Astrocyte (in vitro differentiated cells and primary cell): ENCODE measurements at regions not wholly inside any gene's neighbourhood (a gene's known extent, or its start where the extent isn't known, plus 50 kb on each side); places are given as distances from the start of the nearest gene placed in this dataset.

Source experiments
- DNase-seq: peaks from one replicate; pipeline ENCODE4 v3.0.0-alpha.2; 2010; ENCODE audit warnings: low read depth
- FAIRE-seq: peaks from 2 replicates; lab custom pipeline; 2011; peaks lifted over from hg19 to GRCh38; lab: Jason Lieb, UNC
- H2AFZ ChIP-seq: 2 replicates; pipeline ENCODE4 v1.6.0; 2012; ENCODE audit warnings: low read depth, low read length, inconsistent platforms
- H3K27ac ChIP-seq: 2 replicates; pipeline ENCODE4 v1.5.1; 2011; ENCODE audit warnings: low read depth, low read length, inconsistent platforms
- H3K27me3 ChIP-seq: 2 replicates; pipeline ENCODE4 v1.6.0; 2011; ENCODE audit warnings: low read length, inconsistent platforms; ENCODE audit not compliant: insufficient read depth
- H3K36me3 ChIP-seq: 2 replicates; pipeline ENCODE4 v1.5.1; 2011; ENCODE audit warnings: low read length, inconsistent platforms; ENCODE audit not compliant: insufficient read depth
- H3K4me1 ChIP-seq: 2 replicates; pipeline ENCODE4 v1.5.1; 2011; ENCODE audit warnings: low read length, inconsistent platforms; ENCODE audit not compliant: insufficient read depth
- H3K4me2 ChIP-seq: 2 replicates; pipeline ENCODE4 v1.6.0; 2012; ENCODE audit warnings: low read length, inconsistent platforms
- H3K4me3 ChIP-seq: 2 replicates; pipeline ENCODE4 v1.5.1; 2011; ENCODE audit warnings: low read depth, mild to moderate bottlenecking, low read length, inconsistent platforms; ENCODE audit not compliant: insufficient read depth
- H3K79me2 ChIP-seq: 2 replicates; pipeline ENCODE4 v1.6.0; 2012; ENCODE audit warnings: mild to moderate bottlenecking, low read length, inconsistent platforms; ENCODE audit not compliant: insufficient read depth
- H3K9ac ChIP-seq: 2 replicates; pipeline ENCODE4 v1.6.0; 2012; ENCODE audit warnings: mild to moderate bottlenecking, low read length, inconsistent platforms
- H3K9me3 ChIP-seq: 2 replicates; pipeline ENCODE4 v1.5.1; 2012; ENCODE audit warnings: low read depth, mild to moderate bottlenecking, low read length, inconsistent platforms; ENCODE audit not compliant: insufficient read depth
- H4K20me1 ChIP-seq: 2 replicates; pipeline ENCODE4 v1.6.0; 2012; ENCODE audit warnings: low read length, inconsistent platforms; ENCODE audit not compliant: insufficient read depth
- H3K27ac Mint-ChIP-seq: one replicate; pipeline ENCODE4 v1.8.0; 2021; ENCODE audit warnings: mild to moderate bottlenecking, mixed read lengths; ENCODE audit not compliant: unreplicated experiment
- H3K27me3 Mint-ChIP-seq: one replicate; pipeline ENCODE4 v1.8.0; 2021; ENCODE audit warnings: low read depth, mixed read lengths; ENCODE audit not compliant: unreplicated experiment
- H3K36me3 Mint-ChIP-seq: one replicate; pipeline ENCODE4 v1.8.0; 2021; ENCODE audit warnings: low read depth, mixed read lengths; ENCODE audit not compliant: unreplicated experiment
- H3K4me1 Mint-ChIP-seq: one replicate; pipeline ENCODE4 v1.8.0; 2021; ENCODE audit warnings: low read depth, mixed read lengths; ENCODE audit not compliant: unreplicated experiment
- H3K4me3 Mint-ChIP-seq: one replicate; pipeline ENCODE4 v1.8.0; 2021; ENCODE audit warnings: mild to moderate bottlenecking, moderate library complexity, mixed read lengths; ENCODE audit not compliant: unreplicated experiment
- H3K9me3 Mint-ChIP-seq: one replicate; pipeline ENCODE4 v1.8.0; 2021; ENCODE audit warnings: mild to moderate bottlenecking, mixed read lengths; ENCODE audit not compliant: unreplicated experiment
- CTCF ChIP-seq: IDR thresholded peaks from 2 replicates; pipeline ENCODE4 v1.5.1; 2011; ENCODE audit warnings: low read depth, mild to moderate bottlenecking, inconsistent platforms, low read length, moderate library complexity; ENCODE audit not compliant: insufficient read depth
- EZH2 ChIP-seq: IDR thresholded peaks from 2 replicates; pipeline ENCODE4 v1.6.1; 2012; ENCODE audit warnings: mild to moderate bottlenecking, low read length, inconsistent platforms; ENCODE audit not compliant: insufficient read depth

- Histone ChIP-seq H3K4me2 (no peak overlapping the region), H3K27me3 (no peaks in the 10 kb centered on the region), H3K4me1 (no peaks in the 10 kb centered on the region), H3K27ac (no peak overlapping the region), H3K9me3 (no peaks in the 10 kb centered on the region), H3K79me2 (no peaks in the 10 kb centered on the region), H3K36me3 (no peaks in the 10 kb centered on the region), H2AFZ (no peak overlapping the region), H3K9ac (no peak overlapping the region), H3K4me3 (no peak overlapping the region), H4K20me1 (no peaks in the 10 kb centered on the region)
- Mint-ChIP-seq H3K4me1 (no peaks in the 10 kb centered on the region), H3K9me3 (no peaks in the 10 kb centered on the region), H3K27me3 (no peaks in the 10 kb centered on the region), H3K27ac (no peak overlapping the region), H3K4me3 (no peak overlapping the region), H3K36me3 (no peaks in the 10 kb centered on the region)
- FAIRE-seq, result no peak
- DNase-seq, result no peak
- no peak for TF ChIP-seq CTCF
- no peak for TF ChIP-seq EZH2
These were observed 158.4 kb downstream of the PTCHD4 start for GRCh38 chr6:47952640-47953039.

- FAIRE-seq (no peak), DNase-seq (no peak)
- H3K4me3 ChIP-seq, result no peak overlapping the region
- H3K27ac ChIP-seq, result no peak overlapping the region
- H3K4me1 ChIP-seq, result no peaks in the 10 kb centered on the region
- H3K9ac ChIP-seq, result no peak overlapping the region
- no peaks in the 10 kb centered on the region for H3K36me3 ChIP-seq
- no peaks in the 10 kb centered on the region for H3K27me3 Mint-ChIP-seq
- H3K9me3 Mint-ChIP-seq, result no peaks in the 10 kb centered on the region
- H3K4me2 ChIP-seq, result no peak overlapping the region
- no peak overlapping the region for H2AFZ ChIP-seq
- TF ChIP-seq EZH2, result no peak
- TF ChIP-seq CTCF, result no peak
- H3K4me3 Mint-ChIP-seq, result no peak overlapping the region
- H4K20me1 ChIP-seq, result no peaks in the 10 kb centered on the region
- H3K27me3 ChIP-seq, result no peaks in the 10 kb centered on the region
- H3K36me3 Mint-ChIP-seq, result no peaks in the 10 kb centered on the region
- H3K9me3 ChIP-seq, result no peaks in the 10 kb centered on the region
- H3K27ac Mint-ChIP-seq, result no peak overlapping the region
- H3K79me2 ChIP-seq, result no peaks in the 10 kb centered on the region
- no peaks in the 10 kb centered on the region for H3K4me1 Mint-ChIP-seq
These were observed 163.0 kb downstream of the OPN5 start for GRCh38 chr6:47944846-47945245.

- Mint-ChIP-seq H3K27me3 (no peaks in the 10 kb centered on the region), H3K36me3 (no peaks in the 10 kb centered on the region), H3K27ac (no peak overlapping the region), H3K9me3 (no peaks in the 10 kb centered on the region), H3K4me3 (no peak overlapping the region), H3K4me1 (peaks cover 1% of the 10 kb centered on the region)
- Histone ChIP-seq H3K4me2 (no peak overlapping the region), H3K9me3 (no peaks in the 10 kb centered on the region), H3K9ac (no peak overlapping the region), H3K4me1 (no peaks in the 10 kb centered on the region), H3K4me3 (no peak overlapping the region), H4K20me1 (no peaks in the 10 kb centered on the region), H3K36me3 (no peaks in the 10 kb centered on the region), H3K27ac (no peak overlapping the region), H3K27me3 (no peaks in the 10 kb centered on the region), H3K79me2 (no peaks in the 10 kb centered on the region), H2AFZ (no peak overlapping the region)
- FAIRE-seq, result no peak
- DNase-seq, result no peak
- TF ChIP-seq CTCF (no peak), EZH2 (no peak)
These were observed 156.6 kb downstream of the OPN5 start for GRCh38 chr6:47938405-47938804.
